ENCODE measurements at regions not wholly inside any gene's neighbourhood (a gene's known extent, or its start where the extent isn't known, plus 50 kb on each side); places are given as distances from the start of the nearest gene placed in this dataset.

- TF ChIP-seq EZH2phosphoT487 (IDR thresholded peaks at IDR 0.05; ENCODE audit: insufficient read depth, low read depth) (no peak), EZH2 (IDR thresholded peaks at IDR 0.05; ENCODE audit: insufficient read depth, poor library complexity, severe bottlenecking) (no peak)
Measured at GRCh38 chr13:51021811-51022210, 89.3 kb downstream of the C13orf42 start.

All from GM23248 (cell line).